Endothelial cell of umbilical vein (primary cell): ENCODE measurements at regions not wholly inside any gene's neighbourhood (a gene's known extent, or its start where the extent isn't known, plus 50 kb on each side); places are given as distances from the start of the nearest gene placed in this dataset.

ENCODE experiments used
- EZH2 ChIP-seq: IDR thresholded peaks from 2 replicates; pipeline ENCODE4 v1.6.1; 2012; ENCODE audit warnings: borderline replicate concordance, low read depth, mild to moderate bottlenecking, moderate library complexity, low read length, inconsistent platforms; ENCODE audit not compliant: severe bottlenecking
- POLR2A ChIP-seq: IDR thresholded peaks from 2 replicates; pipeline ENCODE4 v1.6.1; 2012; ENCODE audit warnings: low read depth, mild to moderate bottlenecking, control low read depth, low read length
- TF ChIP-seq, protein P1 (sequence below), 2 donors: IDR thresholded peaks; 1 replicate in 1 of 2; 2 replicates in 1 of 2; pipeline ENCODE4 v1.5.1; 2011; ENCODE audit warnings: low read length in 2 of 2, mild to moderate bottlenecking in 2 of 2, moderate library complexity in 2 of 2, control low read depth in 1 of 2, inconsistent platforms in 1 of 2, low read depth in 1 of 2; ENCODE audit not compliant: insufficient read depth in 1 of 2; ENCODE audit errors: extremely low read depth in 1 of 2
- TF ChIP-seq, protein P2 (sequence below): IDR thresholded peaks from 2 replicates; pipeline ENCODE4 v1.6.1; 2011; ENCODE audit not compliant: insufficient read depth, insufficient read length

- TF ChIP-seq POLR2A (no peak), EZH2 (no peak)
- TF ChIP-seq, protein P1, sequence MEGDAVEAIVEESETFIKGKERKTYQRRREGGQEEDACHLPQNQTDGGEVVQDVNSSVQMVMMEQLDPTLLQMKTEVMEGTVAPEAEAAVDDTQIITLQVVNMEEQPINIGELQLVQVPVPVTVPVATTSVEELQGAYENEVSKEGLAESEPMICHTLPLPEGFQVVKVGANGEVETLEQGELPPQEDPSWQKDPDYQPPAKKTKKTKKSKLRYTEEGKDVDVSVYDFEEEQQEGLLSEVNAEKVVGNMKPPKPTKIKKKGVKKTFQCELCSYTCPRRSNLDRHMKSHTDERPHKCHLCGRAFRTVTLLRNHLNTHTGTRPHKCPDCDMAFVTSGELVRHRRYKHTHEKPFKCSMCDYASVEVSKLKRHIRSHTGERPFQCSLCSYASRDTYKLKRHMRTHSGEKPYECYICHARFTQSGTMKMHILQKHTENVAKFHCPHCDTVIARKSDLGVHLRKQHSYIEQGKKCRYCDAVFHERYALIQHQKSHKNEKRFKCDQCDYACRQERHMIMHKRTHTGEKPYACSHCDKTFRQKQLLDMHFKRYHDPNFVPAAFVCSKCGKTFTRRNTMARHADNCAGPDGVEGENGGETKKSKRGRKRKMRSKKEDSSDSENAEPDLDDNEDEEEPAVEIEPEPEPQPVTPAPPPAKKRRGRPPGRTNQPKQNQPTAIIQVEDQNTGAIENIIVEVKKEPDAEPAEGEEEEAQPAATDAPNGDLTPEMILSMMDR (IDR thresholded peaks at IDR 0.05; ENCODE audit: extremely low read depth in 1 of 2, insufficient read depth in 1 of 2, low read depth in 1 of 2, low read length in 2 of 2), result no peak
- TF ChIP-seq, protein P2, sequence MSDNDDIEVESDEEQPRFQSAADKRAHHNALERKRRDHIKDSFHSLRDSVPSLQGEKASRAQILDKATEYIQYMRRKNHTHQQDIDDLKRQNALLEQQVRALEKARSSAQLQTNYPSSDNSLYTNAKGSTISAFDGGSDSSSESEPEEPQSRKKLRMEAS, result no peak
Measured at GRCh38 chr6:163772701-163773100, 358.2 kb downstream of the QKI start.
